Transverse colon (tissue), 4 donors: ENCODE measurements at regions not wholly inside any gene's neighbourhood (a gene's known extent, or its start where the extent isn't known, plus 50 kb on each side); places are given as distances from the start of the nearest gene placed in this dataset.

Experiments used
- DNase-seq: peaks from one replicate; pipeline ENCODE4 v3.0.0-alpha.2; 2019
- H3K27ac ChIP-seq, 4 donors: fragments of 200-600 bp; sonication (generic); 2 replicates each; pipeline ENCODE4 v1.5.1; 2016 to 2018; ENCODE audit warnings: inconsistent platforms in 4 of 4
- H3K27me3 ChIP-seq: fragments of 200-600 bp; sonication (generic); 2 replicates; pipeline ENCODE4 v1.5.1; 2017; ENCODE audit warnings: inconsistent platforms
- H3K36me3 ChIP-seq, 4 donors: fragments of 200-600 bp; sonication (generic); 2 replicates each; pipeline ENCODE4 v1.5.1; 2017 to 2019; ENCODE audit warnings: inconsistent platforms in 4 of 4
- H3K4me1 ChIP-seq, 4 donors: fragments of 200-600 bp; sonication (generic); 2 replicates each; pipeline ENCODE4 v1.5.1; 2017 to 2020; ENCODE audit warnings: inconsistent platforms in 4 of 4
- H3K4me3 ChIP-seq, 4 donors: fragments of 200-600 bp; sonication (generic); 1 replicate in 1 of 4; 2 replicates in 3 of 4; pipeline versions ENCODE4 v1.5.1 to v1.6.1; 2017 to 2019; ENCODE audit warnings: inconsistent platforms in 4 of 4
- H3K9me3 ChIP-seq, 2 donors: fragments of 200-600 bp; sonication (generic); 2 replicates each; pipeline ENCODE4 v1.5.1; 2017 to 2019; ENCODE audit warnings: inconsistent platforms in 2 of 2
- CTCF ChIP-seq, 5 experiments: fragments of 200-600 bp in 3 of 5; fragments of 450-650 bp in 2 of 5; sonication (generic) in 3 of 5; IDR thresholded peaks; 1 replicate in 2 of 5; 2 replicates in 3 of 5; pipeline ENCODE4 v1.5.1; 2016 to 2017; ENCODE audit warnings: antibody characterized with exemption in 5 of 5, inconsistent platforms in 3 of 5, mild to moderate bottlenecking in 2 of 5, moderate library complexity in 1 of 5
- EP300 ChIP-seq: sonication (generic); formaldehyde crosslinking; IDR thresholded peaks from one replicate; pipeline ENCODE4 v1.6.1; 2017; ENCODE audit warnings: antibody characterized with exemption, low read depth
- POLR2A ChIP-seq: fragments of 450-650 bp; IDR thresholded peaks from one replicate; pipeline ENCODE4 v1.6.1; 2016; ENCODE audit warnings: antibody characterized with exemption, mild to moderate bottlenecking, moderate library complexity
- POLR2AphosphoS5 ChIP-seq, 3 donors: sonication (generic); formaldehyde crosslinking; IDR thresholded peaks; one replicate each; pipeline ENCODE4 v1.6.1; 2016; ENCODE audit warnings: antibody characterized with exemption in 3 of 3
- WGBS, 2 donors: methylation state at CpG; one replicate each; pipeline ENCODE4 v1.1.5; 2018; ENCODE audit warnings: low coverage in 1 of 2; 5-methylcytosine and 5-hydroxymethylcytosine counted together
- in situ Hi-C, 4 donors: fragments of 200-750 bp; cut with MboI; loops; one replicate each; pipeline versions ENCODE4 v1.15.0 to v1.15.1; 2017; ENCODE audit warnings: low sequenced_read_pairs in 3 of 4, low pct_ligation_motif_present in 1 of 4, low pct_unique_long_range_greater_than_20kb in 1 of 4
- intact Hi-C: fragments of 100-400 bp; cut with DNase I; formaldehyde crosslinking; loops from one replicate; pipeline ENCODE4 v1.15.1; 2023; ENCODE audit warnings: low total_unique reads

GRCh38 chrX:42934020-42934726 lies 156.2 kb upstream of the PPP1R2C start:
- H3K27me3 ChIP-seq: no peaks in the 10 kb centered on the region
- no peaks in the 10 kb centered on the region for H3K36me3 ChIP-seq
- H3K9me3 ChIP-seq: no peaks in the 10 kb centered on the region
- intact Hi-C loops: no loop called here
- WGBS, 2 donors: 40% methylated on average over 5 of the region's 5 CpGs; no CpG with 5 or more reads in 1 of the 2 donors
- peak overlapping the region in 1 of 4 donors; percentile 36 for H3K27ac ChIP-seq
- TF ChIP-seq CTCF (IDR thresholded peaks at IDR 0.05) (no peak), POLR2A (no peak), EP300 (no peak), POLR2AphosphoS5 (IDR thresholded peaks at IDR 0.05) (no peak)
- H3K4me3 ChIP-seq: no peak overlapping the region
- H3K4me1 ChIP-seq: no peaks in the 10 kb centered on the region
- in situ Hi-C loops: no loop called here
- peak; percentile 43 for DNase-seq

GRCh38 chrX:42941671-42942070 lies 163.7 kb upstream of the PPP1R2C start:
- in situ Hi-C loops: no loop called here
- TF ChIP-seq CTCF (IDR thresholded peaks at IDR 0.05): no peak
- no peak for TF ChIP-seq EP300
- TF ChIP-seq POLR2A: no peak
- no peak for TF ChIP-seq POLR2AphosphoS5 (IDR thresholded peaks at IDR 0.05)
- 80 to 88% methylated on average over 1 to 2 of the region's 2 CpGs for WGBS, 2 donors

GRCh38 chrX:42943051-42943974 lies 165.3 kb upstream of the PPP1R2C start:
- H3K27me3 ChIP-seq: no peaks in the 10 kb centered on the region
- WGBS, 2 donors: 42% methylated on average over 6 of the region's 6 CpGs; no CpG with 5 or more reads in 1 of the 2 donors
- peak; percentile 41 for DNase-seq
- H3K4me1 ChIP-seq: no peaks in the 10 kb centered on the region
- H3K36me3 ChIP-seq: no peaks in the 10 kb centered on the region
- TF ChIP-seq CTCF (IDR thresholded peaks at IDR 0.05) (no peak), POLR2A (no peak), EP300 (no peak), POLR2AphosphoS5 (IDR thresholded peaks at IDR 0.05) (no peak)
- in situ Hi-C loops (no loop called here), intact Hi-C loops (no loop called here)
- no peaks in the 10 kb centered on the region for H3K9me3 ChIP-seq
- peak overlapping the region; percentile 40 to 60 (median 46) for H3K27ac ChIP-seq
- H3K4me3 ChIP-seq: no peak overlapping the region

More at GRCh38 chrX:42941671-42942070, 163.7 kb upstream of the PPP1R2C start:
- Histone ChIP-seq H3K4me1 (no peaks in the 10 kb centered on the region), H3K27me3 (no peaks in the 10 kb centered on the region), H3K4me3 (no peak overlapping the region), H3K27ac (no peak overlapping the region), H3K9me3 (no peaks in the 10 kb centered on the region), H3K36me3 (no peaks in the 10 kb centered on the region)
- DNase-seq: no peak
- intact Hi-C loops: no loop called here

GRCh38 chrX:42944381-42944998 lies 166.5 kb upstream of the PPP1R2C start:
- 51 to 75% methylated on average over 2 to 3 of the region's 3 CpGs for WGBS, 2 donors
- no peak overlapping the region for H3K4me3 ChIP-seq
- H3K4me1 ChIP-seq: no peaks in the 10 kb centered on the region
- DNase-seq: no peak
- peak overlapping the region in 3 of 4 donors; percentile 23 to 50 (median 48) for H3K27ac ChIP-seq
- no peaks in the 10 kb centered on the region for H3K9me3 ChIP-seq
- in situ Hi-C loops (no loop called here), intact Hi-C loops (no loop called here)
- no peak for TF ChIP-seq EP300
- no peaks in the 10 kb centered on the region for H3K27me3 ChIP-seq
- no peaks in the 10 kb centered on the region for H3K36me3 ChIP-seq
